Liver (tissue), 8 donors: ENCODE measurements at regions not wholly inside any gene's neighbourhood (a gene's known extent, or its start where the extent isn't known, plus 50 kb on each side); places are given as distances from the start of the nearest gene placed in this dataset.

Source experiments
- DNase-seq: peaks from one replicate; pipeline ENCODE4 v3.0.0-alpha.2; 2017; ENCODE audit warnings: low spot score
- H3K27ac ChIP-seq, 2 donors: one replicate each; pipeline ENCODE4 v1.7.0; 2013; ENCODE audit warnings: inconsistent platforms in 2 of 2, low read length in 2 of 2, control low read depth in 1 of 2, low read depth in 1 of 2, mild to moderate bottlenecking in 1 of 2
- H3K27me3 ChIP-seq, 4 donors: one replicate each; pipeline versions ENCODE4 v1.6.1 to v1.7.0; 2013; ENCODE audit warnings: low read length in 3 of 4, inconsistent platforms in 1 of 4, mild to moderate bottlenecking in 1 of 4, moderate library complexity in 1 of 4; ENCODE audit not compliant: control insufficient read depth in 4 of 4, insufficient read depth in 4 of 4
- H3K36me3 ChIP-seq, 4 donors: one replicate each; pipeline versions ENCODE4 v1.6.1 to v1.7.0; 2013; ENCODE audit warnings: low read length in 3 of 4, mild to moderate bottlenecking in 3 of 4, low read depth in 1 of 4, moderate library complexity in 1 of 4; ENCODE audit not compliant: control insufficient read depth in 4 of 4, insufficient read depth in 3 of 4
- H3K4me1 ChIP-seq, 4 donors: one replicate each; pipeline versions ENCODE4 v1.6.1 to v1.7.0; 2013; ENCODE audit warnings: low read length in 3 of 4, mild to moderate bottlenecking in 3 of 4, moderate library complexity in 1 of 4; ENCODE audit not compliant: control insufficient read depth in 4 of 4, insufficient read depth in 4 of 4
- H3K4me3 ChIP-seq, 3 donors: one replicate each; pipeline versions ENCODE4 v1.6.1 to v1.7.0; 2013; ENCODE audit warnings: low read length in 3 of 3, control low read depth in 1 of 3, low read depth in 1 of 3, mild to moderate bottlenecking in 1 of 3
- H3K9ac ChIP-seq, 2 donors: one replicate each; pipeline ENCODE4 v1.7.0; 2013; ENCODE audit warnings: low read length in 2 of 2, mild to moderate bottlenecking in 2 of 2, moderate library complexity in 2 of 2, control low read depth in 1 of 2, low read depth in 1 of 2
- H3K9me3 ChIP-seq, 4 donors: one replicate each; pipeline versions ENCODE4 v1.6.1 to v1.7.0; 2013; ENCODE audit warnings: low read length in 3 of 4; ENCODE audit not compliant: control insufficient read depth in 4 of 4
- ATF3 ChIP-seq: IDR thresholded peaks from 2 replicates; pipeline ENCODE4 v1.6.1; 2016; ENCODE audit warnings: antibody characterized with exemption
- CTCF ChIP-seq: fragments of 150-350 bp; IDR thresholded peaks from 2 replicates; pipeline ENCODE4 v1.5.1; 2017; ENCODE audit warnings: improper control_type of control experiment, low read depth, low read length; ENCODE audit not compliant: missing input control
- EGR1 ChIP-seq, 2 donors: IDR thresholded peaks; 2 replicates each; pipeline ENCODE4 v1.6.1; 2016 to 2018; ENCODE audit warnings: antibody characterized with exemption in 2 of 2, low read depth in 2 of 2
- FOXA1 ChIP-seq: IDR thresholded peaks from 2 replicates; pipeline ENCODE4 v1.6.1; 2016; ENCODE audit warnings: antibody characterized with exemption
- FOXA2 ChIP-seq: IDR thresholded peaks from 2 replicates; pipeline ENCODE4 v1.6.1; 2016; ENCODE audit warnings: antibody characterized with exemption
- GABPA ChIP-seq, 2 donors: IDR thresholded peaks in 1 of 2; conservative IDR thresholded peaks in 1 of 2; 2 replicates each; pipeline ENCODE4 v1.6.1; 2016; ENCODE audit warnings: antibody characterized with exemption in 2 of 2, mild to moderate bottlenecking in 1 of 2, moderate library complexity in 1 of 2
- HNF4A ChIP-seq, 2 donors: conservative IDR thresholded peaks; 2 replicates each; pipeline ENCODE4 v1.6.1; 2016; ENCODE audit warnings: antibody characterized with exemption in 2 of 2, mild to moderate bottlenecking in 2 of 2
- HNF4G ChIP-seq: IDR thresholded peaks from 2 replicates; pipeline ENCODE4 v1.6.1; 2016; ENCODE audit warnings: antibody characterized with exemption
- JUND ChIP-seq, 2 donors: IDR thresholded peaks; 2 replicates each; pipeline ENCODE4 v1.6.1; 2016; ENCODE audit warnings: antibody characterized with exemption in 2 of 2
- MAX ChIP-seq: IDR thresholded peaks from 2 replicates; pipeline ENCODE4 v1.6.1; 2016; ENCODE audit warnings: antibody characterized with exemption
- NR2F2 ChIP-seq: IDR thresholded peaks from 2 replicates; pipeline ENCODE4 v1.6.1; 2016; ENCODE audit warnings: antibody characterized with exemption
- RAD21 ChIP-seq, 2 donors: IDR thresholded peaks; 2 replicates each; pipeline ENCODE4 v1.6.1; 2016; ENCODE audit warnings: antibody characterized with exemption in 2 of 2, mild to moderate bottlenecking in 2 of 2
- RXRA ChIP-seq, 2 donors: IDR thresholded peaks; 2 replicates each; pipeline ENCODE4 v1.6.1; 2017 to 2018; ENCODE audit warnings: antibody characterized with exemption in 2 of 2, mild to moderate bottlenecking in 1 of 2
- TAF1 ChIP-seq: conservative IDR thresholded peaks from 2 replicates; pipeline ENCODE4 v1.6.1; 2016; ENCODE audit warnings: antibody characterized with exemption, mild to moderate bottlenecking
- YY1 ChIP-seq: IDR thresholded peaks from 2 replicates; pipeline ENCODE4 v1.6.1; 2016; ENCODE audit warnings: antibody characterized with exemption, mild to moderate bottlenecking
- ZBTB33 ChIP-seq: IDR thresholded peaks from 2 replicates; pipeline ENCODE4 v1.6.1; 2016; ENCODE audit warnings: antibody characterized with exemption
- WGBS: extraction: QIAGEN DNeasy Blood & Tissue Kit; methylation state at CpG from one replicate; pipeline ENCODE4 v1.1.7; 2013; 5-methylcytosine and 5-hydroxymethylcytosine counted together
- donor health status: healthy.
- donor health status: healthy.
- donor health status: healthy.
- donor health status: healthy.
- donor health status: healthy.

GRCh38 chr12:95416111-95416636, 57.8 kb upstream of the METAP2 start:
- Histone ChIP-seq H3K36me3 (no peaks in the 10 kb centered on the region), H3K4me1 (no peaks in the 10 kb centered on the region), H3K9me3 (no peaks in the 10 kb centered on the region), H3K27me3 (no peaks in the 10 kb centered on the region), H3K4me3 (no peak overlapping the region), H3K27ac (no peak overlapping the region), H3K9ac (no peak overlapping the region)
- no peak for TF ChIP-seq CTCF
- no peak for TF ChIP-seq MAX
- TF ChIP-seq ATF3 = no peak
- TF ChIP-seq TAF1 = no peak
- no peak for TF ChIP-seq NR2F2
- no peak for TF ChIP-seq HNF4G
- TF ChIP-seq RAD21 (IDR thresholded peaks at IDR 0.05) = no peak
- no peak for TF ChIP-seq ZBTB33
- no peak for TF ChIP-seq YY1
- no peak for TF ChIP-seq GABPA (IDR thresholded peaks at IDR 0.05 in 1 of 2, conservative IDR thresholded peaks at IDR 0.05 in 1 of 2)
- TF ChIP-seq JUND (IDR thresholded peaks at IDR 0.05) = no peak
- no peak for TF ChIP-seq HNF4A (conservative IDR thresholded peaks at IDR 0.05)
- TF ChIP-seq FOXA1 = no peak
- no peak for TF ChIP-seq EGR1 (IDR thresholded peaks at IDR 0.05; ENCODE audit: low read depth in 2 of 2)
- TF ChIP-seq FOXA2 = no peak
- no peak for DNase-seq
- 83% methylated on average over 5 of the region's 5 CpGs for WGBS

GRCh38 chr12:95417372-95417771, 56.6 kb upstream of the METAP2 start:
- no peaks in the 10 kb centered on the region for H3K36me3 ChIP-seq
- DNase-seq = no peak
- 93% methylated on average over 2 of the region's 2 CpGs for WGBS

More at GRCh38 chr12:95417372-95417771, 56.6 kb upstream of the METAP2 start:
- Histone ChIP-seq H3K4me3 (no peak overlapping the region), H3K9me3 (no peaks in the 10 kb centered on the region), H3K27ac (no peak overlapping the region), H3K4me1 (no peaks in the 10 kb centered on the region), H3K27me3 (no peaks in the 10 kb centered on the region), H3K9ac (no peak overlapping the region)
- TF ChIP-seq NR2F2 = no peak
- TF ChIP-seq ATF3 = no peak
- no peak for TF ChIP-seq HNF4G
- no peak for TF ChIP-seq FOXA2
- no peak for TF ChIP-seq EGR1 (IDR thresholded peaks at IDR 0.05; ENCODE audit: low read depth in 2 of 2)
- no peak for TF ChIP-seq HNF4A (conservative IDR thresholded peaks at IDR 0.05)
- no peak for TF ChIP-seq ZBTB33
- no peak for TF ChIP-seq FOXA1
- no peak for TF ChIP-seq RXRA (IDR thresholded peaks at IDR 0.05)
